ENCODE measurements at regions not wholly inside any gene's neighbourhood (a gene's known extent, or its start where the extent isn't known, plus 50 kb on each side); places are given as distances from the start of the nearest gene placed in this dataset.

DNA sequence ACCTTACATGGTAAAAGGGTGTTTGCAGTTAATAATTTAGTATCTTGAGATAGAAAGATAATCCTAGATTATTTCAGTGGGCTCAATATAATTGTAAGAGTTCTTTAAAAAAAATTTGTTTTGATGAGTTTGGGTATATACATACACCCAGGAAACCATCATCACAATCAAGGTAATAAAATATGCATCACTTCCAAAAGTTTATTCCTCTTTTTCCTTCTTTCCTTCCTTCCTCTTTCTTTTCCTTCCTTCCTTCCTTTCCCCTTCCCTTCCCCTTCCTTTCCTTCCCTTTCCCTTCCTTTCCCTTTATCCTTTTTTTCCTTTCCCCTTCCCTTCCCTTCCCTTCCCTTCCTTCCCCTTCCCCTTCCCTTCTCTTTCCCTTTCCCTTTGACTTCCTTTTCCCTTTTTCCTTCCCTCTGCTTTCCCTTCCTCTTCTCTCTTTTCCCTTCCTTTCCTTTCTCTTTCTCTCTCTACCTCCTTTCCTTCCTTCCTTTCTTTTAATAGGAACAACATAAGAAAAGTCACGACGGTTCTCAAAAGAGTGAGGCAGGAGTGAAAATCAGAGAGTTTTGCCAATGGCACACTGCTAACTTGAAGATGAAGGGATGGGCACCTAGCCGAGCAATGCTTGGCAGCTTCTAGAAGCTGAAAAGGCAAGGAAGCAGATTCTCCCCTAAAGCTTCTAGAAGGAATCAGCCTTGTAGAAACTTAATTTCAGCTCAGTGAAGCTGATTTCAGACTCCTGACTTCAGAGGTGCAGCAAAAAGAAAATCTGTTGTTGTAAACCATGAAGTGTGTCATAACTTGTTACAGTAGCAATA lies 2050.2 kb upstream of the AGA start:
- no peak overlapping the region for H3K4me3 ChIP-seq (ENCODE audit: severe bottlenecking)
- H3K27me3 ChIP-seq (ENCODE audit: insufficient read depth, poor library complexity, severe bottlenecking), result no peaks in the 10 kb centered on the region
- ATAC-seq (ENCODE audit: low read depth) (no peak), DNase-seq (ENCODE audit: low spot score) (no peak)
- no peaks in the 10 kb centered on the region for H3K36me3 ChIP-seq (ENCODE audit: low read depth)
- no peak overlapping the region for H3K27ac ChIP-seq (ENCODE audit: poor library complexity, severe bottlenecking)
- no peaks in the 10 kb centered on the region for H3K4me1 ChIP-seq (ENCODE audit: insufficient read depth, poor library complexity, severe bottlenecking)
- no peak for TF ChIP-seq CTCF (IDR thresholded peaks at IDR 0.05; ENCODE audit: poor library complexity, severe bottlenecking)
- no peaks in the 10 kb centered on the region for H3K9me3 ChIP-seq (ENCODE audit: severe bottlenecking)

DNA sequence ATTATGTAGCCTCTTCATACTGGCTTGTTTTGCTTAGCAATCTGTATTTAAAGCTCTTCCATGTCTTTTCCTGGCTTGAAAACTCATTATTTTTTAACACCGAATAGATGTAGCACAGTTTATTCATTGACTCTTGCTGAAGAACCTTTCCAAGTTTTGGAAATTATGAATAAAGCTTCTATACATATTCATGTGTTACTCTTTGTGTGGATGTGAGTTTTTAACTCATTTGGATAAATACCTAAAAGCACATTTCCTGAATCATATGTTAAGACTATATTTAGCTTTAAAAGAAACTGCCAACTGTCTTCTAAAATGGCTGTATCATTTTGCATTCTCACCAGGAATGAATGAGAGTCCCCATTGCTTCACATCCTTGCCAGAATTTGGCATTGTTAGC lies 2061.7 kb upstream of the AGA start:
- Histone ChIP-seq H3K9me3 (ENCODE audit: severe bottlenecking) (no peaks in the 10 kb centered on the region), H3K4me3 (ENCODE audit: severe bottlenecking) (no peak overlapping the region), H3K4me1 (ENCODE audit: insufficient read depth, poor library complexity, severe bottlenecking) (no peaks in the 10 kb centered on the region), H3K36me3 (ENCODE audit: low read depth) (no peaks in the 10 kb centered on the region), H3K27ac (ENCODE audit: poor library complexity, severe bottlenecking) (no peak overlapping the region), H3K27me3 (ENCODE audit: insufficient read depth, poor library complexity, severe bottlenecking) (no peaks in the 10 kb centered on the region)
- DNase-seq (ENCODE audit: low spot score) (no peak), ATAC-seq (ENCODE audit: low read depth) (no peak)
- TF ChIP-seq CTCF (IDR thresholded peaks at IDR 0.05; ENCODE audit: poor library complexity, severe bottlenecking), result no peak

GRCh38 chr4:179509489-179509888 lies 2067.3 kb upstream of the AGA start:
- no peak overlapping the region for H3K4me3 ChIP-seq (ENCODE audit: severe bottlenecking)
- DNase-seq (ENCODE audit: low spot score), result no peak
- no peaks in the 10 kb centered on the region for H3K9me3 ChIP-seq (ENCODE audit: severe bottlenecking)
- ATAC-seq (ENCODE audit: low read depth), result no peak
- no peaks in the 10 kb centered on the region for H3K4me1 ChIP-seq (ENCODE audit: insufficient read depth, poor library complexity, severe bottlenecking)
- H3K36me3 ChIP-seq (ENCODE audit: low read depth), result no peaks in the 10 kb centered on the region
- H3K27ac ChIP-seq (ENCODE audit: poor library complexity, severe bottlenecking), result no peak overlapping the region
- H3K27me3 ChIP-seq (ENCODE audit: insufficient read depth, poor library complexity, severe bottlenecking), result no peaks in the 10 kb centered on the region
- no peak for TF ChIP-seq CTCF (IDR thresholded peaks at IDR 0.05; ENCODE audit: poor library complexity, severe bottlenecking)

- Histone ChIP-seq H3K4me3 (ENCODE audit: severe bottlenecking) (no peak overlapping the region), H3K27me3 (ENCODE audit: insufficient read depth, poor library complexity, severe bottlenecking) (no peaks in the 10 kb centered on the region), H3K36me3 (ENCODE audit: low read depth) (no peaks in the 10 kb centered on the region), H3K27ac (ENCODE audit: poor library complexity, severe bottlenecking) (no peak overlapping the region), H3K9me3 (ENCODE audit: severe bottlenecking) (no peaks in the 10 kb centered on the region), H3K4me1 (ENCODE audit: insufficient read depth, poor library complexity, severe bottlenecking) (no peaks in the 10 kb centered on the region)
- ATAC-seq (ENCODE audit: low read depth), result no peak
- TF ChIP-seq CTCF (IDR thresholded peaks at IDR 0.05; ENCODE audit: poor library complexity, severe bottlenecking), result no peak
- DNase-seq (ENCODE audit: low spot score), result no peak
Observed at GRCh38 chr4:179521952-179522351, 2079.7 kb upstream of the AGA start.

GRCh38 chr4:179530958-179531357 lies 2088.7 kb upstream of the AGA start:
- ATAC-seq (ENCODE audit: low read depth) (no peak), DNase-seq (ENCODE audit: low spot score) (no peak)
- H3K36me3 ChIP-seq (ENCODE audit: low read depth), result no peaks in the 10 kb centered on the region
- no peaks in the 10 kb centered on the region for H3K27me3 ChIP-seq (ENCODE audit: insufficient read depth, poor library complexity, severe bottlenecking)
- no peaks in the 10 kb centered on the region for H3K4me1 ChIP-seq (ENCODE audit: insufficient read depth, poor library complexity, severe bottlenecking)
- no peak overlapping the region for H3K4me3 ChIP-seq (ENCODE audit: severe bottlenecking)
- no peaks in the 10 kb centered on the region for H3K9me3 ChIP-seq (ENCODE audit: severe bottlenecking)
- H3K27ac ChIP-seq (ENCODE audit: poor library complexity, severe bottlenecking), result no peak overlapping the region
- no peak for TF ChIP-seq CTCF (IDR thresholded peaks at IDR 0.05; ENCODE audit: poor library complexity, severe bottlenecking)

All from RWPE2 (cell line).